GM04504 (cell line): ENCODE measurements at regions not wholly inside any gene's neighbourhood (a gene's known extent, or its start where the extent isn't known, plus 50 kb on each side); places are given as distances from the start of the nearest gene placed in this dataset.
A peak's percentile ranks its signal among the peaks of the same experiment; 100 is the strongest.

Experiments used
- DNase-seq: peaks from one replicate; pipeline ENCODE4 v3.0.0-alpha.2; 2012; ENCODE audit warnings: low read depth

DNA sequence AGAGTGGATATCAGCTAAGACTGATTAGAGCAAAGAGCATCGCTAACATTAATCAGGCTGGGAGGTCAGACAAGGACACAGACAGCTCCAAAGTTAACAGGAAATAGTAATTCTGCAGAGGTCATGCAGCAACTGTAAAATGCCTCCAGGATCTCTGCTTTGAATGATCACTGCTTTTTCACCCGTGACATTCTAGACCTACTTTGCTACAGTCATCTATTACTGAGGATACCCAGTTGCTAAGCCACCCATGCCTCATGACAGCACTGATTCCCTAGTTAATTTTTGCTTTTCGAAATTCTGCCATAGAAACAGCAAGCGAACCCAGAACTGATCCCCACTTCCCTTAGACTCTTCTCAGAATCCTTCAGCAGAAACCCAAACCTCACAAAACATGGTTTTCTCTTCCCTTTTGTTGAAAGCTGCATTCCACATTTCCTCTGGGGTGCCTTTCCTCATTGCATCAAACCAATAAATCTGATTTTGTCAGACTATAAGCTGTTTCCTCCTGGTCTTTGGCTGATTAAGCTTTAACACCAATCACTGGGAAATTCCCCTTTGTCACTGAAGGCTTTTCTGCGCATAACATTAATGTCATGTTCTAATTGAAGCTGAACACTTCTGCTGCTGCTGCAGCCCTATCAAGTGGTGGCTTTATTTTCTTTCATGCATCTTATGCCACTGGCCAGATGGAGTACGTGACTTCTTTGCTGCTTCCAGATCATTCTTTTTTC, 201.1 kb upstream of the CHD1 start:
- no peak for DNase-seq

DNA sequence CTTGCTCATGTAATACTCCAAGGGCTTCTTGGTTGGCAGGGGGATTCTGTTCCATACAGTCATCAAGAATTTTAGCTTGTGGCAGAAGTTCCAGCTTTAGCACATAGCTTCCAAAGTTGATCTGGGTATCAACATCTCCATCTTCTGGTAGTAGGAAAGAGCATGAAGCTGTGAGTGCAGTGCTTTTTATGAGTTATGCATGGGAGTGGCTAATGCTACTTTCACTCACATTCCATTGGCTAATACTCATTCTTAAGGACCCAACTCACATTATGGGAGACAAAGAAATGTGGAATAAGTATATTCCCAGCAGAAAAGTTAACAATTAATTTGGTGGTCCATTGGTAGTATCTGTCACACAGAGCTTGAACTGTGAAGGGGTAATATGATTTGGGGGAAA, 194.2 kb upstream of the CHD1 start:
- no peak for DNase-seq

DNA sequence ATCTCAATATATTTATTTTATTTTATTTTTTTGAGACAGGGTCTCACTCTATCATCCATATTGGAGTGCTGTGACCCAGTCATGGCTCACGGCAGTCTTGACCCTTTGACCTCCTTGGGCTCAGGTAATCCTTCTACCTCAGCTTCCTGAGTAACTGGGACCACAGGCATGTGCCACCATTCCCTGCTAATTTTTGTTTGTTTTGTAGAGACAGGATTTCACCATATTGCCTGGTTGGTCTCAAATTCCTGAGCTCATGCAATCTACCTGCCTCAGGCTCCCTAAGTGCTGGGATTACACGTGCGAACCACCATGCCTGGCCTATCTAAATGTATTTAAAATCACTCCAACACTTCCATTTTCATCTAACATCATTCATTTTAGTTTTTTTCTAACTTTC, 190.5 kb upstream of the CHD1 start:
- no peak for DNase-seq

DNA sequence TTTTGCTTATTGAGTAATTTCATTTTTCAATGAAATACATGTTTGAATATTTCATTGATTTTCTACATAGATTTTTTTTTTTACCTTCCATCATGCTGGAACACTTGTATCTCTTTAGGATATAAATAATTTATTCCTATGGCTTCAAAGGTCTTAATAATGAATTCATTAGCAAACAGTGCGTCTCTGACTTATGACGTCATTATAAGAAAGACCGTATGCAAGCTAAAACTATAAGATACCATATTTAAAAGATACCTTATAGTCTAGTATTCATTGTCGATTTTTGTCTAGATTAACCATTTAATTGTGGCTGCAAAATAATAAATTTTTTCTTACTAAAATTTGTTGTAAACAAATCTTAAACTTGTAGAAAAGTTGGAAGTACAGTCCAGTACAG, 187.7 kb upstream of the CHD1 start:
- no peak for DNase-seq

DNA sequence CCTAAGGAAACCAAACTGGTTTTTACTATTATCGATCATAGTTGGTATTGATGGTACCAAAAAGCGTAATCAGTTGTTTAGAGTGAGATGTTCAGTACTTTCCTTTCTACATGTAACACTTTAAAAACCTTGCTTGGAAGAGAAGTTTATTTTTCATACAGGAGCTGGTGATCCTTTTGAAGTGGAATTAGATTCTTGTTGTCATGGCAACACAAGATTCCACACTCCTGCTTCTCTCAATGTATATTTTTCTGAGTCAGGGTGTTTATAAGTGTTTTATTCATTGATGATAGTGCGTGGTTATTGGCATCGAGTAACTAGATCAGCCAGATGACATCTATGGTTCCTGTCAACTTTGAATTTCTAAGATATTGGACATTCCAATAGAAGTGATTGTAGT, 181.1 kb upstream of the CHD1 start:
- no peak for DNase-seq

DNA sequence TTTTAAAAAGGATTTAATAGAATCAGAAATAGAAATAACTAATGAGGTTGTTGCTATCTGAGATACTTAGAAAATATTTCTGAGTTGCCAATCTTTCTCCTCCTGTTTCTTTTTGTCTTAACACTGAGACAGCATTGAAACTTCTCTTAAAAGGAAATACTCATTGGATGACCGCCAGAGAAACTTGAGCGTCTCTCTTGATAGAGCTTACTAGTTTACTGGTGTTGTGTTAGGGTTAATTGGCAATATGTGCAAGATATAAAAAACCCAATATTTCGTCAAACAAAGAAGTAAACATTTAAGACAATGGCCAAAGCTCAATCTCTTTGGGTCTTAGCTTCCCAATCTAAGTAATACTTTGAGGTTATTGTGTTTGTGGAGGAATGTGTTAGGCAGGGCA, 176.4 kb upstream of the CHD1 start:
- DNase-seq: no peak

DNA sequence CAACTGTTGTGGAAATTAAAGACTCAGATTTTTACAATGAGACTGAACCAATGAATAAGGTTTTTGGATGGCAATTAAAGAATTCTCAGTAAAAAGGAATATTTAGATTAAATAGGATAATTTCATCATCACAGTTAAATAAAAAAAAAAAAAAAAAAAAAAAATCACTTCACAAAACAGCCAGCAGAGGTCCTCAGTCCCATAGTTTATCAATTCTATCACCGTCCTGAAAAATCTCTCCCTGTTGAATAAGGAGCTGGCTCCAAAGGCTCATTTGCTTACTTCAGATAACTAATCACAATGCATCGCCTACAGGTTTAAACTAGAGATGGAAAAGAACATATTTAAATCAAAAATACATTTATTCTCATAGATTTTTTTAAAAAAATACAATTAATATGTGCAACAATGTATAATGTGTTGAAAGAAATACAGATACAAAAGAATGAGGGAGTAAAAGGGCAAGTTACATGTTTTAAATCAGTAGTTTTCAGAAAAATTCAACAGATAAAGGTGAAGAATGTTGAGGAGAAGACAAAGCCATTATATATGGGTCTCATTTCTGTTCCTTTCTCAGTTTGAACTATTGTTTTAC, 175.8 kb upstream of the CHD1 start:
- DNase-seq: peak; percentile 3

DNA sequence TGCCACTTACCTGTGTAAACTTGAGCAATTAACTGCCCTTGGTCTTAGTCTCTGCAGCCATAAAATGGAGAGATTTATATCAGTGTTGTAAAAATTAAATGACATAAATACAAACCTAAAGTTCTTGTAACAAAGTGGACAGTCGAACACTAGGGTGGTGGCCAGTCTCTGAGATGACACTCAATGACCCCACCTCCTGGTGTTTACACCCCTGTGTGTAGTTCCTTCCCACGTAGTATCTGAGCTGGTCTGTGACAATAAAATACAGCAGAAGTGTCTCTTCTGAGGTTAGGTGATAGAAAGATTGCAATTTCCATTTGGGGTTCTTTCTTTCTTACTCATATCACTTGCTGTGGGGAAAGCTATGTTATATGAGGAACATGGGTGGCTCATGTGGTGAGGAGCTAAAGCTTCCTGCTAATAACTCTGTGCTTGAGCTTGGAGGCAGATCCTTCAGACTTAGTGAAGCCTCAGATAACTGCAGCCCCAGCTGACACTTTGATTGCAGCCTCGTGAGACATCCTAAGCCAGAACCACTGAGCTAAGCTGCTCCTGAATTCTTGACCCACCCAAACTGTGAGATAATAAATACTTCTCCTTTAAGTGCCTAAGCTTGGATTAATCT, 173.4 kb upstream of the CHD1 start:
- no peak for DNase-seq

DNA sequence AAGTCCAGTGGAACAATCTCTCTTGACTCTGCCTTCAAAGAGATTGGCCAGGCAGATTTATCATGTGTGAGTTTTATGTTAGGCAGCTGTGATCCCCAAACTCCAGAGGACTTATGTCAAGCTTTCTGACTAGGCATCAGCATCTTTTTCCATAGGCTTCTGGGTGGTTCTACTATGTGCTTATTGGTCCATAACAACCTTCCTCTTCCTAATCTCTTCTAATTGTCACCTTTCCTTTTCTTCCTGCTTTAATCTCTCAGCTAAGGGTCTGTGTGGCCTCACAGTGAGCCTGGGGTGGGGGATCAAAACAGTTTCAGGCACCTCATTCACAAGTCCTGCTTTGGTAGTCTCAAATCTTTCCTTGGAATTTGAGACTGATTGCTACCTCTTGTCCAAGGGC, 170.9 kb upstream of the CHD1 start:
- no peak for DNase-seq

DNA sequence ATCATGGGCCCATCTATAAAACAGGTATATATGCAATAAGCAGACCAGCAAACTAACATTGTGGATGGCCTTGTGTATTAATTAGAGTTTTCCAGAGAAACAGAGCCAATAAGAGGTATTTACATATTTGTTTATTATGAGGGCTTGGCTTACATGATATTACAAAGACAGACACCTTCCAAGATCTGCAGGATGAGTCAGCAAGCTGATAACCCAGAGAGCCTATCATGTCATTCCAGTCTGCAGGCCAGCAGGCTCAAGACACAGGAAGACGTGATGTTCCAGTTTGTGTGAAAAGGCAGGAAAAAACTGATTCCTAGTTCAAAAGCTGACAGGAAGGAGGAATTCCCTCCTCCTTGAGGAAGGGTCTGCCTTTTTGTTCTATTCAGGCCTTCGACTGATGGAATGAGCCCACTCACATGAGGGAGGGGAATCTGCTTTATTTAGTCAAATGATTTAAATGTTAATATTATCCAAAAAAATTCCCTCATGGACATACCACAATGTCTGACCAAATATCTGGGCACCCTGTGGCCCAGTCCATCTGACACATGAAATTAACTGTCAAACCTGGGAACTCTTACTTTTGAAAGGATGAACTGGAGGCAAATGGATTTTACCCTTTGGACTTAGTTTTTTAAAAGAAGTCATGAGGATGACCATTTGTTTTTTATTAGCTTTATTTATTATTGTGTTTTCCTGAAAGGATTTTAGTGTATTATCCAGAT, 161.2 kb upstream of the CHD1 start:
- DNase-seq: no peak

DNA sequence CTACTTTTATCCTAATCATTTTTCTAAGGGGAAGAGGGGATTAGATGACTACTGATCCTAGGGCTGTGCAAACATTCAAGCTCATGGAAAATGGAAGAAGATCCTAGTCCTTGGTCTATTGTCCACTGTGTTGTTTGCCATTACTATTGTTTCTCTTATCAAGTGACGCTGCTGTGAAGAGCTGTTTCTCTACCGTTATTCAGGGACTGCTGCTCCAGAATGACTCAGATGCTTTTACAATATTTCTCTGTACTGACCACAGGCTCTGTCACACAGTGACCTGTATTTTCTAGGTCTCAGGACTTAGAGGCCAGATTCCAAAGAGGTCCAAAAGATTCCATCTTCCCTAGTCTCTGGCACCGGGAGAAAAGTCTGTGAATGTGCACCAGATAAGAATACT, 159.5 kb upstream of the CHD1 start:
- DNase-seq: no peak

DNA sequence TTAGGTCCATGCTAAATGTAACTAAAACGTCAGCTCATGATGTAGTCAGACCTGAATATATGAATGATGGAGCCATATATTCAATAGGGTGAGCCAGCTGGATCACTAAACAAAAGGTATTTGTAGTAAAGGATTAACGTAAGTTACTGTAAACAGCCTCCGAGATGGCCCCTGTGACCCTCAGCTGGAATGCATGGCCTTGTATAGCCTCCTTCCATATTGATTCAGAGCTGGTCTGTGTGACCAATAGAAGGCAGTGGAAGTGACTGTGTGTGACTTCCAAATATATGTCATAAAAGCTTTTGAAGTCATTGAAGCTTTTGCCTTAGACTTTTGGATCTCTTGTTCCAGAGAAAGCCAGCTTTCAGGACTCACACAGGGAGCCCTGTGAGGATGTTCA, 154.4 kb upstream of the CHD1 start:
- DNase-seq: no peak

DNA sequence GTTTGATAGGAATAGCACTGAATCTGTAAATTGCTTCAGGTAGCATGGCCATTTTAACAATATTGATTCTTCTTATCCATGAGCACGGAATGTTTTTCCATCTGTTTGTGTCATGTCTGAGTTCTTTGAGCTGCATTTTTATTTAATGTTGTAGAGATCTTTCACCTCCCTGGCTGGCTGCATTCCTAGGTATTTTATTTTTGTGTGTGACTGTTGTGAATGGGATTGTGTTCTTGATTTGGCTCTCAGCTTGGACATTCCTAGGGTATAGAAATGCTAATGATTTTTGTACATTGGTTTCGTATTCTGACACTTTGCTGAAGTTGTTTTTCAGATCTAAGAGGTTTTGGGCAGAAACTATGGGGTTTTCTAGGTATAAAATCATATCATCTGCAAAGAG, 152.9 kb upstream of the CHD1 start:
- no peak for DNase-seq

DNA sequence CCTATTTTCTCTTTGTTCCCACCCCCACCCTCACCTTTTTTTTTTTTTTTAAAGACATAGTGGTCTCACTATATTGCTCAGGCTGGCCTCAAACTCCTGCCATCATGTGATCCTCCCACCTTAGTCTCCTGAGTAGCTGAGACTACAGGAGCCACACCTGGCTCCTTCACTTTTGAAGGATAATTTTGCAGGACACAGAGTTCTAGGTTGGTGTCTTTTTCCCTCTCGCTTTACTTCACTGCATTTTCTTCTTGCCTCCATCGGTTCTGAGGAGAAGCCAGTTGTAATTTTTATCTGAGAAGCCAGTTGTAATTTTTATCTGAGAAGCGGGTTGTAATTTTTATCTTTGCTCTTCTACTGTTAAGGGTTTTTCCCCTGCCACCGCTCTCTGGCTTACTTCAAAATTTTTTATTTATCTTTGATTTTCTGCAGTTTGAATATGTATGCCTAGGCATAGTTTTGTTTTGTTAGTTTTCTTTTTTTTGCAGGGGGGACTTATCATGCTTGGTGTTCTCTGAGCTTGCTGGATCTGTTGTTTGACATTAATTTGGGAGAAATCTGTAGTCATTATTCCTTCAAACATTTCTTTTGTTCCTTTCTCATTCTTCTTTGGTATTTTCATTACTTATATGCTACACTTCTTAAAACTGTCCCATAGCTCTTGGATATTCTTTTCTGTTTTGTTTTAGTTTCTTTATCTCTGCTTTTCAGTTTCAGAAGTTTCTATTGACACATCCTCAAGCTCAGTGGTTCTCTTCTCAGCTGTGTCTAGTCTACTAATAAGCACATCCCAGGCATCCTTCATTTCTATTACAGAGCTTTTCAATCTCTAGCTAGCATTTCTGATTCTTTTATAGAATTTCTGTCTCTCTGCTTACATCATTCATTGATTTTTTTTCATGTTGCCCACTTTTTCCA, 148.2 kb upstream of the CHD1 start:
- no peak for DNase-seq

DNA sequence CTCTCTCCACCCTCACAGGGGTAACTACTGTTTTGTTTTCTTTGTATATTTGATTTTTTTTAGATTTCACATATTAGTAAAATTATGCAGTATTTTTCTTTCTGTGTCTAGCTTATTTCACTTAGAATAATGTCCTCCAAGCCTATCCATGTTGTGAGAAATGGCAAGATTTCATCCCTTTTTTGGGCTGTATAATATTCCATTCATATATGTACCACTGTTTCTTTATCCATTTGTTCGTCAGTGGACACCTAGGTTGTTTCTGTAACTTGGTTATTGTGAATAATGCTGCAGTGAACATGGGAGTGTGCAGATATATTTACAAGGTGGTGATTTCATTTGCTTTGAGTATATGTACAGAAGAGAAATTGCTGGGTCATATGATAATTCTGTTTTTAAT, 144.0 kb upstream of the CHD1 start:
- DNase-seq: no peak

DNA sequence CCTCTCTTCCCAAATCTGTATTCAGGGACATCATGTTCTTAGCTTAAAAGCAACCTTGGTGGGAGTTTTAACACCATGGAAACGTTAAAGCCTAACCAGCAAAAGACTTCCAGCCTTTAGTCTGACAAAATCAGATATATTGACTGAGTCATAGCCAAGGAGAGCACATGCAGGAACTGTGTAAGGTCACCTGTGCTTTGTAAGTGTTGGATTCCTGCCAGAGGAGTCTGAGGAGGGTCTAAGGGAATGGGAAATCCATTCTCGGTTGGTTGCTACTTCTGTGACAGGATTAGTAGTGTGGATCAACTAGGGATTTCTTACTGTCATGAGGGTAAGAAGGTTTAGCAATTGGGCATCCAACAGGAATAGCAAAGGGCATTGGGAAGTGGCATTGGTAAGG, 142.0 kb upstream of the CHD1 start:
- DNase-seq: no peak

DNA sequence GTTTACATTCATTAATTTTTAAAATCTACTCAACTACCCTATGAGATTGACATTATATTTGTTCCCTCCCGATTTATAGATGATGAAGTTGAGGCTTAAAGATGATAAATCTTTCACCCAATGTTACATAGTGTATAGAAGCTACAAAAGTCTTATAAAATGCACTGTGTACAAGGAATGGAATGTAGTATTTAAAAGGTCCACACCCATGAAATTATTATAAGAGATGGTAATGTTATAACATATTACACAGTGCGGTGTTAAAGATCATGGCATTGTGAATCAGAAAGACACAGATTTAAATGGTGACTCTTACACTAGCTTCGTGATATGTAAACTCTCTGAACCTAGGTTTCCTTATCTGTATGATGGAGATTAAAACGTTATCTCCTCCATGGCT, 141.6 kb upstream of the CHD1 start:
- DNase-seq: no peak

DNA sequence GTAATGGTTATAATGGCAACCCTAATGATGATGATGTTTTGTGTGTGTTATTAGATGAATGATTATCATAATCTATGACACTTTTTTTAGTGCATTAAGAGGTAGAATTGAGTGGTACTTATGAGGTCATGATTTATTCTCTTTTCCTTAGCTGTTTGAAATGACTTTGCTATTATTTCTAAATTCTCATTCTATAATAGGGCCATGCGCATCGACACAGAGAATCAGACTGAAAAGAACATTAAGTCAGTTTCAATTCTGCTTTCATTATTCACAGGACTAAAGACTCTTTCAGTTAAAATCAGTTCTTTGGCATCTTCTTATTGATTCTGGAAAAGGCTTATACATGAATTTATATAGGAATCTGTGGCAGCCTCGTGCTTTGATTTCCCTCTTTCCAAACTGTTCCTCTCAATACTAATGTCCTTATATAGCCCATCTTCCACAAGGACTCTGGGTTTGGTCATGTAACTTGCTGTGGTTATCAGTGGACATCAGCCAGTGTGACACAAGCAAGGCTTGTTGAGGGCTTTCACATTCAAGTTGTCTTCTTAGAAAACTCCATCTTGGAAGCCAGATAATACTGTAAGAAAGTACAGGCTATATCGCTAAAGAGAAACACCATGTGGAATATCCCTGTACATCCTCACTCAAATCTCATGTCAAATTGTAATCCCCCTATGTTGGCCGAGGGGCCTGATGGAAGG, 140.3 kb upstream of the CHD1 start:
- DNase-seq: no peak

DNA sequence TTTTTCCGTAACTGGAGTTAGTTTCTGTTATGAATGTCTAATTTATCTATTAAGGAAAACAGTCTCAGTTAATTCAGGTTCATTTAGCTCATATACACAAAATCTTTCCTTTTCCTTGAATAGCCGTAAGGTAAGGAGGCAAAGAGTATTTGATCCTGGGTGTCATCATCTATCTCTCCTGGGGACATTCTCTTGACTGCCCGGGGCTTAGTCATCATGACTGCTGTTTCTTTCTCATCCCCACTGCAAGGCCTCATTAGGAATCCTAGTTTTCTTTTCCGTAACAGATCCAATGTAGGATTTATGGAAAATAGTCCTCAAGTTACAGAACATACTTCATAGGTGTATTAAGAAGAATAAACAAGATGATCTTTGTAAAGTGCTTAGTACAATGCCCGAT, 134.9 kb upstream of the CHD1 start:
- DNase-seq: no peak

DNA sequence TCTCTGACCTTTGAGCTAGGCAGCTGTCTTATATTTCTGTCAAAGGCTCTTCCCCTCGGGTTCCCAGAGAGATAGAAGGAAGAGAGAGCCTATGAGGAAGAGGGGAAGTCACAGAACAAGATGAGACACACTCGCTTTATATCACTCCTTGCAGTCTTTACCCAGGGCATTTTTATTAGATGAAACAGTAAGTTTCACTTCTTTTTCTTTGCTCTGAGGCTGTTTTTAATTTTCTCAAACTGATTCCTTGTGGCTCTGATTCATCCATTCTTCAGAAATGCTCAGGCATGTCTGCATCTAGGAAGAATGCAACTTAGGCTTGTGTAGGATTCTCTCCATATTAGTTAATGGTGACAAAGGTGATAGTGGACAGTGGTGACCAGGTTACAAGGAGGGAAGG, 132.9 kb upstream of the CHD1 start:
- peak; percentile 46 for DNase-seq

DNA sequence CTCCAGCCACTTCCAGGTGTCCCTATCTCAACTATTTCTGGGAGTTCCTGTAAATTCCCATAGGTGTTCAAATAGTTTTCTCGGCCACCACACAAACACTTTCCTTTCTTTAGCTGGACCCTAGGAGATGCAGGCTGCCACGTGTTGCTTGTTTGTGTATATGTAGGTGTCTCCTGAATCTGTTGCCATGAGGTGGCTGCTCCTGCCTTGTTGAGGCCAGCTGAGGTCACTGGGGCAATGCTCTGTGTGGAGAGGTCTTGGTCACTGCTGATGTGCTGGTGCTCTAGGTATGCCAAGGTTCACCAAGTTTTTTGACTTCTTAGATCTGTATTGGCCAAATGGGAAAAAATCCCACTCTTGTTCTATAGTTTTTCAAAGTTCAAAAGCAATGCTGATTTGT, 132.5 kb upstream of the CHD1 start:
- no peak for DNase-seq
